ENCODE measurements at regions not wholly inside any gene's neighbourhood (a gene's known extent, or its start where the extent isn't known, plus 50 kb on each side); places are given as distances from the start of the nearest gene placed in this dataset.

DNA sequence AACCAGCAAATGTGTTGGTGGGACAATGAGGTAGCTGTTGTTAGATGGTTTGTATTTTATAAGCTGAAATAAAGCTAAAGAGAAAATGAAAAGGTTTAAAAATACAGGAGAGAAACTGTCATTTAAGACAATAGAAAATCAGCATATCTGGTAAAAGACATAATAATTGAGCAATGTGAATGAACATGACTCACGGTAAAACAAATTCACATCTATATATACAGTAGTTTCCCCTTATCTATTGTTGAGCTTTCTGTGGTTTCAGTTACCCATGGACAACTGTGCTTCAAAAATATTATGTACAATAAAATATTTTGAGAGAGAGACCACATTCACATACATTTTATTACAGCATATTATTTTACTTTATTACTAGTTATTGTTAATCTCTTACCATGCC, 1649.8 kb downstream of the EFNA5 start:
- no peak for TF ChIP-seq CTCF (IDR thresholded peaks at IDR 0.05)
- TF ChIP-seq POLR2AphosphoS5 (IDR thresholded peaks at IDR 0.05) = no peak
- TF ChIP-seq POLR2A (IDR thresholded peaks at IDR 0.05) = no peak

Data from stomach (tissue), 4 donors.